ENCODE measurements at regions not wholly inside any gene's neighbourhood (a gene's known extent, or its start where the extent isn't known, plus 50 kb on each side); places are given as distances from the start of the nearest gene placed in this dataset.

DNA sequence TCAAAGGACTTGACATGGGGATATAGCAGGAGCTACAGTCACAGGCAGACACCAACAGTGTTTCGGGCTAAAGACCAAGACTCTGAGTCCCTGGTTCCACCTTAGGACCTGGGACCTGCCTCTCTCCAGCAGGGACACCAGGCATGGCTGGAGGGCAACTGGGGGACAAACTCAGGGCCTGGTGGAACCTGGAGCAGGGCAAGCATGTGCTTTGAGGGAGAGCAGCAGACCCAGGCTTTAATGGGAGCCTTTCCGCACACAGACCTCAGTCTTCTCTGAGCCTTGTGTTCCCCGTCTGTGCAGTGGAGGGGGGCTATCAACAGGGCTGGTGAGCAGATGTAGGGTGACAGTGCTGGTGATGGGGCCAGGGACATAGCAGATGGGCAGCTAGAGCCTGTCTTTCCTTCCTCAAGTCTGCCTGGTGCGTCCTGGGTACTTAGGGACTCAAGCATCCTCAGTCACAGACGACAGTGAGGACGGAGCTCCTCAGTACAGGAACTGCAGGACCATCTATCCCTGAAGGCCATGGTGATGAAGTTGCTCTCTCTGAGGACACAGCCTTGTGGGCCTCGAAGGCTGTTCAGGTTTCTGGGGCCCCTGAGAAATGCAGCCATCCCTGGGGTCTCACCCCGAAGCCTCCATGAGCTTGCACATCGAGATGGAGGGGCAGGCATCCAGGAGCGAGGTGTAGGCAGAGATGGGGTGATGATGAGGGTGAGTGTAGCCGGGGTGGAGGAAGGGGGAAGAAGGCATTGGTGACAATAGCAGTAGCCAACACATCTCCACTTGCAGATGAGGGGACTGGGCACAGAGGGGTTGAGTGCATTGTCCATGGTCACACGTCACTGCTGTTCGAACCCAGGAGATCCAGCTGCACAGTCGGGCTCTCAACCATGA, 593.4 kb downstream of the PTPRU start:
- ChIA-PET POLR2A (no interaction called here), RAD21 (ENCODE audit: unreplicated experiment) (no interaction called here), CTCF (no interaction called here), SMC1A (ENCODE audit: uncharacterized antibody, unreplicated experiment) (no interaction called here)
- intact Hi-C loops (cut with micrococcal nuclease; ENCODE audit: unreplicated experiment): no loop called here
- TF ChIP-seq BCL11A (IDR thresholded peaks at IDR 0.05; ENCODE audit: low read depth, low read length) (no peak), IRF4 (IDR thresholded peaks at IDR 0.05; ENCODE audit: low read depth, low read length) (no peak), HDAC2 (IDR thresholded peaks at IDR 0.05) (no peak), SIN3A (IDR thresholded peaks at IDR 0.05; ENCODE audit: low read depth, low read length) (no peak), SREBF2 (IDR thresholded peaks at IDR 0.05; ENCODE audit: low read length) (no peak), STAT3 (IDR thresholded peaks at IDR 0.05; ENCODE audit: low read depth, low read length) (no peak), ZZZ3 (IDR thresholded peaks at IDR 0.05; ENCODE audit: control insufficient read depth, insufficient read length, low read depth) (no peak), TAF1 (IDR thresholded peaks at IDR 0.05; ENCODE audit: borderline replicate concordance, low read depth, low read length) (no peak), TCF3 (IDR thresholded peaks at IDR 0.05; ENCODE audit: borderline replicate concordance, insufficient read depth, low read depth, low read length) (no peak)
- TF ChIP-seq, protein P1, sequence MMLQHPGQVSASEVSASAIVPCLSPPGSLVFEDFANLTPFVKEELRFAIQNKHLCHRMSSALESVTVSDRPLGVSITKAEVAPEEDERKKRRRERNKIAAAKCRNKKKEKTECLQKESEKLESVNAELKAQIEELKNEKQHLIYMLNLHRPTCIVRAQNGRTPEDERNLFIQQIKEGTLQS (IDR thresholded peaks at IDR 0.05; ENCODE audit: borderline replicate concordance, extremely low read depth, low read depth, low read length): no peak
- DNase-seq (ENCODE audit: low read depth, low spot score): no peak
- no peaks in the 10 kb centered on the region for H4K20me1 ChIP-seq (ENCODE audit: control insufficient read depth, insufficient read depth)
- no peak overlapping the region for H3K4me3 ChIP-seq
- no peaks in the 10 kb centered on the region for H3K9me3 ChIP-seq (replicated peaks; ENCODE audit: control insufficient read depth, insufficient read depth, low read length)
- no peak overlapping the region for H2AFZ ChIP-seq (ENCODE audit: control insufficient read depth, low read depth, low read length)
- H3K27me3 ChIP-seq (replicated peaks in 1 of 2; ENCODE audit: control insufficient read depth in 2 of 2, insufficient read depth in 2 of 2, low read length in 1 of 2): no peaks in the 10 kb centered on the region; a peak in 2 of 4 replicates
- BruUV-seq (replicated peaks): no TSS peak
- ATAC-seq: no peak
- no peak for FAIRE-seq
- H3K36me3 ChIP-seq (ENCODE audit: control insufficient read depth in 2 of 2, insufficient read depth in 2 of 2, low read length in 1 of 2): no peaks in the 10 kb centered on the region
- no peaks in the 10 kb centered on the region for H3K4me1 ChIP-seq (ENCODE audit: control insufficient read depth, insufficient read depth, low read length)
- H3K4me2 ChIP-seq (ENCODE audit: control insufficient read depth, insufficient read depth): no peak overlapping the region
- in situ Hi-C loops (cut with MboI): no loop called here
- 17% methylated on average over 13 of the region's 14 CpGs for WGBS (ENCODE audit: insufficient coverage, insufficient replicate concordance, low lambda C conversion rate, missing lambda C conversion rate)
- H3K9ac ChIP-seq (ENCODE audit: control insufficient read depth, insufficient read depth, low read length): no peak overlapping the region
- no peaks in the 10 kb centered on the region for H3K79me2 ChIP-seq (ENCODE audit: control insufficient read depth, insufficient read depth, low read length)
- H3K27ac ChIP-seq (ENCODE audit: control insufficient read depth, insufficient read depth): no peak overlapping the region
